GM19463 (cell line): ENCODE measurements at regions not wholly inside any gene's neighbourhood (a gene's known extent, or its start where the extent isn't known, plus 50 kb on each side); places are given as distances from the start of the nearest gene placed in this dataset.
"Not testable (repeated sequence)": the region's sequence is repeated elsewhere in the genome, so short reads cannot be mapped to it uniquely, and the experiment has no call there.

Source experiments
- ATAC-seq: cut with Tn5 transposase; IDR thresholded peaks from one replicate; pipeline ENCODE4 v1.9.1; 2021; ENCODE audit warnings: mild to moderate bottlenecking, moderate library complexity; ENCODE audit not compliant: unreplicated experiment

GRCh38 chr12:9543341-9543740, 64.4 kb downstream of the KLRB1 start:
- ATAC-seq: not testable (repeated sequence)

- not testable (repeated sequence) for ATAC-seq
These were observed 64.9 kb downstream of the KLRB1 start for GRCh38 chr12:9542827-9543226.

GRCh38 chr12:9515925-9516324, 91.8 kb downstream of the KLRB1 start:
- not testable (repeated sequence) for ATAC-seq

- not testable (repeated sequence) for ATAC-seq
These were observed 95.0 kb downstream of the KLRB1 start for GRCh38 chr12:9512695-9513094.

- ATAC-seq: not testable (repeated sequence)
These were observed 97.2 kb downstream of the KLRB1 start for GRCh38 chr12:9510392-9511011.

- no peak for ATAC-seq
These were observed 98.1 kb downstream of the KLRB1 start for GRCh38 chr12:9509464-9510161.

GRCh38 chr12:9506746-9507145, 101.0 kb downstream of the KLRB1 start:
- no peak for ATAC-seq

- ATAC-seq: not testable (repeated sequence)
These were observed 104.3 kb downstream of the KLRB1 start for GRCh38 chr12:9503384-9503783.

GRCh38 chr12:9502845-9503244, 104.9 kb downstream of the KLRB1 start:
- ATAC-seq: not testable (repeated sequence)

GRCh38 chr12:9493325-9493724, 114.4 kb downstream of the KLRB1 start:
- ATAC-seq: not testable (repeated sequence)

- ATAC-seq: not testable (repeated sequence)
These were observed 126.4 kb downstream of the KLRB1 start for GRCh38 chr12:9481289-9481688.

GRCh38 chr12:9474197-9474596, 133.5 kb downstream of the KLRB1 start:
- not testable (repeated sequence) for ATAC-seq

GRCh38 chr12:9473638-9474037, 134.1 kb downstream of the KLRB1 start:
- ATAC-seq: not testable (repeated sequence)

GRCh38 chr12:9471501-9471900, 136.2 kb downstream of the KLRB1 start:
- ATAC-seq: not testable (repeated sequence)

GRCh38 chr12:9470367-9470766, 137.3 kb downstream of the KLRB1 start:
- ATAC-seq: not testable (repeated sequence)

GRCh38 chr12:9469956-9470355, 137.8 kb downstream of the KLRB1 start:
- ATAC-seq: not testable (repeated sequence)

GRCh38 chr12:9469463-9469862, 138.3 kb downstream of the KLRB1 start:
- ATAC-seq: not testable (repeated sequence)

- ATAC-seq: not testable (repeated sequence)
These were observed 138.7 kb downstream of the KLRB1 start for GRCh38 chr12:9468998-9469397.

- not testable (repeated sequence) for ATAC-seq
These were observed 139.6 kb downstream of the KLRB1 start for GRCh38 chr12:9468144-9468543.

GRCh38 chr12:9464408-9464807, 143.3 kb downstream of the KLRB1 start:
- no peak for ATAC-seq

GRCh38 chr12:9455516-9455915, 152.2 kb downstream of the KLRB1 start:
- ATAC-seq: not testable (repeated sequence)

- ATAC-seq: not testable (repeated sequence)
These were observed 153.7 kb downstream of the KLRB1 start for GRCh38 chr12:9454021-9454420.
